Muscle layer of colon (tissue), 2 donors: ENCODE measurements at regions not wholly inside any gene's neighbourhood (a gene's known extent, or its start where the extent isn't known, plus 50 kb on each side); places are given as distances from the start of the nearest gene placed in this dataset.

Experiments used
- H3K27ac ChIP-seq: one replicate; pipeline ENCODE4 v1.7.0; 2013; ENCODE audit warnings: low read depth, mild to moderate bottlenecking, low read length, moderate library complexity
- H3K27me3 ChIP-seq, 2 donors: one replicate each; pipeline ENCODE4 v1.7.0; 2013; ENCODE audit warnings: low read length in 2 of 2, mild to moderate bottlenecking in 2 of 2; ENCODE audit not compliant: insufficient read depth in 2 of 2, control insufficient read depth in 1 of 2
- H3K36me3 ChIP-seq: one replicate; pipeline ENCODE4 v1.7.0; 2013; ENCODE audit warnings: mild to moderate bottlenecking, low read length; ENCODE audit not compliant: insufficient read depth
- H3K4me1 ChIP-seq: one replicate; pipeline ENCODE4 v1.7.0; 2013; ENCODE audit warnings: mild to moderate bottlenecking, low read length; ENCODE audit not compliant: insufficient read depth
- H3K4me3 ChIP-seq, 2 donors: one replicate each; pipeline ENCODE4 v1.7.0; 2013; ENCODE audit warnings: low read length in 2 of 2, low read depth in 1 of 2, mild to moderate bottlenecking in 1 of 2, moderate library complexity in 1 of 2
- H3K9ac ChIP-seq: one replicate; pipeline ENCODE4 v1.7.0; 2013; ENCODE audit warnings: low read length
- H3K9me3 ChIP-seq: one replicate; pipeline ENCODE4 v1.7.0; 2013; ENCODE audit warnings: mild to moderate bottlenecking, low read length
- donor health status: abdominal sarcoma.
- donor health status: Adenocarcinoma of cecum.

DNA sequence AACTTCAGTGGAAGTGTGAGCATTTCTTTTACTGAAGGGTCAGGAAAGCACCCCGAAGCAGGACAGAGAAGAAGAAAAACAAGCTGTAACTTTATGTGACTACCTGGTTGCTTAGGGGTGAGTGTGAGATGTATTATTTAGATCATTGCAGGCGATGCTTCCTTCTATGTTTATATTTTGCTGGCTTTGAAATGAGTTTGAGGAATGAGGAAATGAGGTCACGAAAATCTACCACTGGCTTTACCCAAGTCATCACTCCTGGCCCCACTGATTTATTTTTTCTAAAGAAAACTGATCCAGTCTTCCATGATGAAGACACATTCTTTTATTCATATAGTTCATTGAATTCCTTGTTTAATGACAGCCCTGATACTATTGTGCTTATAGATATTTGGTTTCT, 716.6 kb upstream of the FZD8 start:
- Histone ChIP-seq H3K4me3 (no peak overlapping the region), H3K9me3 (no peaks in the 10 kb centered on the region), H3K4me1 (no peaks in the 10 kb centered on the region), H3K36me3 (no peaks in the 10 kb centered on the region), H3K9ac (no peak overlapping the region), H3K27ac (no peak overlapping the region), H3K27me3 (no peaks in the 10 kb centered on the region)

DNA sequence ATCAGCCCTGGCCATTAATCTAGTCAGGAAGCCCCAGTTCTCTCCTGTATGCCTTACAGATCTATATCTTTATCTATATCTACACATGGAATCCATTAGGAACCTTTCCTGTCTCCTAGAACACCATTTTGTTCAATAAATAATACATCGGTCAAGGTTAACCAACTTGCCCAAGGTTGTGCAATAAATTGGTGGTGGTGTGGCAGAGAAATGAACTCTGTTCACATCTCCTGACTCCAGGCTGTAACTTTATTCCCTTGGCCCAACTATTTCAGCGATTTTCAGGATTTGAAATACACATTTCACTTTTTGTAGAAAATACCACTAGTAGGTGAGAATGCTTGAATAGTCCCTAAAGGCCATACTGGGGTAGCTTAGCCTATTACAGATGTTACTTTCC, 712.5 kb upstream of the FZD8 start:
- H3K9me3 ChIP-seq: no peaks in the 10 kb centered on the region
- H3K27me3 ChIP-seq: no peaks in the 10 kb centered on the region
- H3K4me3 ChIP-seq: no peak overlapping the region
- H3K36me3 ChIP-seq: no peaks in the 10 kb centered on the region
- no peaks in the 10 kb centered on the region for H3K4me1 ChIP-seq
- no peak overlapping the region for H3K27ac ChIP-seq
- no peak overlapping the region for H3K9ac ChIP-seq

DNA sequence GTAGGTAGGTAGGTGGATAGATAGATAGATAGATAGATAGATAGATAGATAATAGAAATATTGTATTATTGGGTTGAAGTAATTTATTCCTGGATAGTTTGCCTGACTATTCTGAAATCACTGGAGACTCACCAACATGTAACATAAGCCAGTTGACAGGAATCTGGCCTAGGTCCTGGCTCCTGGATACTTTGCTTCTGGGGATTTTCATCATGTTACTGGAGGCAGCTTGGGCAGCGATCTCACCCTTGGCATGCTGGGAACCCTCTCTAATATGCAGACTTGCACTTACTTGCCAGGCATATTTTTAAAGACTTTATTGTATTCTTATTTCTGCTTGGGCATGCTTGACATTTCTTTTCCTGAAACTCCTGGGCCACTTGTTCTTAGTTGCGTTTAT, 709.1 kb upstream of the FZD8 start:
- Histone ChIP-seq H3K9me3 (no peaks in the 10 kb centered on the region), H3K27me3 (no peaks in the 10 kb centered on the region), H3K27ac (no peak overlapping the region), H3K4me3 (no peak overlapping the region), H3K4me1 (no peaks in the 10 kb centered on the region), H3K36me3 (no peaks in the 10 kb centered on the region), H3K9ac (no peak overlapping the region)

DNA sequence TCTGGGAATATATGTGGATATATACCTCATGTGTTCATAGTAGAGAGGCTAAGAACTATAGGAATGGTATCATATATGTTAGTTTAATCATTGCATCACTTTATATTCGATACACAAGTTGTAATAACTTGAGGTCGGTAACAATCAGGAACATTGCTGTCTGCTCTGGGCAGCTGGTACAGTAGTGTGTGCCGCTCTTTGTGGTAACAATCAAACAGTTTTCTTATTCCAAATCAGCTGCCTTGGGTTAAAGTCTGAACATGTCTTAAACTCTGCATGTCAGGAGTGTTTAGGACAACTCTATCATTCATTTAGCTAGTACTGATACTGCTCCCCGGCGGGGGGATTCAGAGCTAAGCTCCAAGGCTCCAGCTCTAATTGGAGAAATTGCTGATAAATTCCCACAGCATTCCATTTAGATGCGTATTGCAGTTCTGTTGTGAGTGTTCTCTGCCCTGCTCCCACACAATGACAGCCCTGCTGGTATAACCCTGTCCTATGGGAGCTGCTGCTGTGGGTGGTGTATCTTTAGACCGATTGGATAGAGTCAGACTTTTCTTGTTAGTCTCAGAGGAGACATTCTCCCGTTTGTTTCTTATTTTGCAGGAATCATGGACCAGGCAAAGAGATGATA, 707.5 kb upstream of the FZD8 start:
- H3K9ac ChIP-seq: no peak overlapping the region
- H3K9me3 ChIP-seq: no peaks in the 10 kb centered on the region
- H3K27me3 ChIP-seq: no peaks in the 10 kb centered on the region
- H3K4me3 ChIP-seq: no peak overlapping the region
- H3K4me1 ChIP-seq: peaks cover 4% of the 10 kb centered on the region
- H3K36me3 ChIP-seq: no peaks in the 10 kb centered on the region
- H3K27ac ChIP-seq: no peak overlapping the region

DNA sequence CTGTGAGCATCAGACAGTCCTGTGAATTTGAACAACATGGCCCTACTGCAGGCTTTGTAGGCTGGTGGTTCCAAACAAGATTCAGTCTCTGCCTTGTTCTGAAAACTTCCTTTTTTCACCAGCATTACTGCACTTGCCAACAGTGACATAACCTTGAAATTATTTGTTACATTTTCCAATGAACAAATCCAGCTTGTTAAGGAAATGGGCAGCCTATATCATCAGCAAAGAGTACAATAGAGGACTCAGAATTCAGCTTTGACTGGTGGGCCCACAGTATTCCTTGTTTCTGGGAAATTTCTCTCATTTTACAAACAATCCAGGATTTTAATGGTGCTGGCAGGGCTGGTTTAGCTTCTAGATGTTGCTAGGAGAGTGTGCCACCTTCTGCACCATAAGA, 703.7 kb upstream of the FZD8 start:
- Histone ChIP-seq H3K27me3 (no peaks in the 10 kb centered on the region), H3K9ac (no peak overlapping the region), H3K4me3 (no peak overlapping the region), H3K36me3 (no peaks in the 10 kb centered on the region), H3K9me3 (no peaks in the 10 kb centered on the region), H3K4me1 (peaks cover 4% of the 10 kb centered on the region), H3K27ac (no peak overlapping the region)

DNA sequence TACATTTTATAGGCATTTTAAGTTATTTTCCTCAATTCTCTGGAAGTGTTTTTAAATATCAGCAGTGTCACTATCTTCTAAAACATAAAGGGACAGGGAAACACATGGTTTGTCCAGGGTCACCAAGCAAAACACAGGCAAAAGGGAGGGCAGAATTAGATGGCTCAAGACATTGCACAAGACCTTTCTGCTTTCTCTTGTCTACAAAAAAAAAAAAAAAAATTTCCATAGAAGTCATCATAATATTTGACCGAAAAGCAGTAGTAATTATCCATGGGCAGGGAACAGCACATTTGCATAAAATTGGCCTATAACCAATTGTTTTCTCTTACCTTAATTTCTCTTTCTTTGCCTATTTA, 703.1 kb upstream of the FZD8 start:
- no peak overlapping the region for H3K9ac ChIP-seq
- no peak overlapping the region for H3K27ac ChIP-seq
- no peaks in the 10 kb centered on the region for H3K9me3 ChIP-seq
- no peaks in the 10 kb centered on the region for H3K36me3 ChIP-seq
- H3K27me3 ChIP-seq: no peaks in the 10 kb centered on the region
- no peak overlapping the region for H3K4me3 ChIP-seq
- H3K4me1 ChIP-seq: peaks cover 4% of the 10 kb centered on the region

DNA sequence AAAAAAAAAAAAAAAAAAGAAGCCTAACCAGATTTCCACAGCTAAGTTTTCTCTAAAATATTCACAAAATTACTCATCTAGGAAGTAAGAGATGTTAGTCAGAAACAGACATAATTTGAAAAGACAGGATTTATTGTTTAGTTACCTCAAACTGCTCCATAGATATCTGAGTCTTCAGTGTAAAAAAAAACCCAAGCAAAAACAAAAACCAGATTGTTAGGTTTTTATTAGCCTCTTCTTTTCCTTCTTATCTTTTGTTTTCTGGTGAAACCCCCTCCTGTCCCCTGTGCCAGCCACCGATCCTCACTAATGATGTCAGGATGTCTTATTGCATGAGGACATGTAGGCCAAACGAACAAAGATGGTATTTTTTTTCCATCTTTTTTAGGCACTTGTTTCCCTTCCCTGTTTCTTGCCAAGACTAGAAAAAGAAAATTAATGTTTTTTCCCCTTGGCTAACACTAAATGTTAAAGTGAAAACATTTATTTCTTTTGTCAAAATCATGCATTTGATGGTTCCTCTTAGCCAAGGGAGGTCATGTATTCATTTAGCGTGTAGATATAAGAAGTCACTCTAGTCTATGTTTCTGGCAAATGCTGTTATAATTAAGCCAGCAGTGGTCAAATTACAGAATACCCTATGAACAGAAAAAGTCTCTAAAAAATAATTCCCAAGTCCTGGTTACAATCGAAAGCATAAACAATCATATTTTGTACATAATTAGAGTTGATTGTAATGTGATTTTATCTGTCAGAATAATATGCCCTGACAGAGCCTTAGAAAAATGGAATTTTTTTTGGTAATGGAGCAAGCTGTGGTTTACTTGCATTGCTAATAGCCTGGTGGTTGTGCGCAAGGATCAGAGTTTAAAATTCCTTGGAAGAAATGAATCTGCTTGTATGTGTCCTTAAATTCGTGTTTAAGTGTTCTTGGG, 702.4 kb upstream of the FZD8 start:
- Histone ChIP-seq H3K4me1 (peaks cover 4% of the 10 kb centered on the region), H3K9ac (no peak overlapping the region), H3K36me3 (no peaks in the 10 kb centered on the region), H3K4me3 (no peak overlapping the region), H3K27ac (no peak overlapping the region), H3K27me3 (no peaks in the 10 kb centered on the region), H3K9me3 (no peaks in the 10 kb centered on the region)

DNA sequence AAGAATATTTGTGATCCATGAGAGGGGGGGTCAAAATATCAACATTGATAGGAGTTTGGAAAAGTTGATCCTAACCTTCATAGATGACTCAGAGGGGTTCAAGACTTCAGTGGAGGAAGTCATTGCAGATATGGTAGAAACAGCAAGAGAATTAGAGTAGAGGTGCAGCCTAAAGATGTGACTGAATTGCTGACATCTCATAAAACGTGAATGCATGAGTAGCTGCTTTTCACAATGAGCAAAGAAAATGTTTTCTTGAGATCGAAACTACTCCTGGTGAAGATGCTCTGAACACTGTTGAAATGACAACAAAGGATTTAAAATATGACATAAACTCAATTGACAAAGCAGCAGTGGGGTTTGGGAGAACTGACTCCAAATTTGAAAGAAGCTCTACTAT, 700.7 kb upstream of the FZD8 start:
- Histone ChIP-seq H3K9ac (no peak overlapping the region), H3K4me3 (no peak overlapping the region), H3K9me3 (no peaks in the 10 kb centered on the region), H3K27me3 (no peaks in the 10 kb centered on the region), H3K27ac (no peak overlapping the region), H3K36me3 (no peaks in the 10 kb centered on the region), H3K4me1 (peaks cover 4% of the 10 kb centered on the region)

DNA sequence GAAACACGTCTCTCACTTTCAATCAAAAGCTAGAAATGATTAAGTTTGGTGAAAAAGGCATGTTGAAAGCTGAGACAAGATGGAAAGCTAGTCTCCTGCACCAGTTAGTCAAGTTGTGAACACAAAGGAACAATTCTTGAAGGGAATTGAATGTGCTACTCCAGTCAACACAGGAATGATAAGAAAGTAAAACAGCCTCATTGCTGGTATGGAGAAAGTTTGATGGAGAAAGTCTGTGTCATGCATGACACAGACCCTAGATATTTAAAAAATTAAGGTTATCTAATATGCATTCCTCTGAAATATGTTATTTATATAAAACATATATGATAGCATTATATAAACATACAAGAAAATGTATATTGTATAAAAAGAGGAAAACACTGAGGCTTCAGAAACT, 699.4 kb upstream of the FZD8 start:
- Histone ChIP-seq H3K4me1 (peaks cover 4% of the 10 kb centered on the region), H3K27me3 (no peaks in the 10 kb centered on the region), H3K9ac (no peak overlapping the region), H3K27ac (no peak overlapping the region), H3K36me3 (no peaks in the 10 kb centered on the region), H3K9me3 (no peaks in the 10 kb centered on the region), H3K4me3 (no peak overlapping the region)

DNA sequence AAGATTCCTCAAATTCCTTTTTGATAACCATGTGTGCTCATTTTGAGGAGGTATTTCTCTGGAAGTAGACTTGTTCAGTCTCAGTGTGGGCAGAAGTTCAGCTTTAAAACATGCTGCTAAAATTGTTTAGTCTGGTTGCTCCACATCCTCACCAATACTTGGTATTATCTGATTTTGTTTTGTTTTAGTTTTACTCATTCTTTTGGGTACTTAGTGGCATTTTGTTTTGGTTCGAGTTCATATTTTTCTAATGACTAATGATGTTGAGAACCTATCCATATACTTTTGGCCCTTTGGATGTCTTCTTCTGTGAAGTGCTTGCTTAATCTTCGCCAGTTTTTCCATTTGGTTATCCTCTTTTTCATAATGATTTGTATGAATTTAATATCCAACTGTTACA, 694.2 kb upstream of the FZD8 start:
- Histone ChIP-seq H3K4me1 (peaks cover 9% of the 10 kb centered on the region), H3K27me3 (no peaks in the 10 kb centered on the region), H3K9me3 (no peaks in the 10 kb centered on the region), H3K4me3 (no peak overlapping the region), H3K36me3 (no peaks in the 10 kb centered on the region), H3K9ac (no peak overlapping the region), H3K27ac (no peak overlapping the region)

DNA sequence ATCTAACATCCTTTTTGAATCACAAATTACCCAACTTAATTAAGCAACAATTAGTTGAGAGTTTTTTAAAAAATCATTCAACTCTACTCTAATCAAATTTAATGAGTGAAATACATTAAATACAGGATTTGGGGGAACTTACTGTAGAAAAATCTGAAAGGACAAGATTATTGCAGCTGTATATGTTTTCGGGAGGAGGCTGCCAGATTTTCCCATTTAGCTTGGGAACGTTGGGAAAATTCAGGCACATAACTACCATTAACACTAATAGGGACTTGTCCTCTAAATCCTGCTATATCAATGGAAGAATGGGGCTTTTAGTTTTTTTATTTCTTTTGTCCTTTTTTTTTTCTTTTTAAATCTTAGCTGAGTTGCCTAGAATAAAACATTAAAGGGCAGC, 691.4 kb upstream of the FZD8 start:
- no peaks in the 10 kb centered on the region for H3K9me3 ChIP-seq
- no peak overlapping the region for H3K4me3 ChIP-seq
- H3K27me3 ChIP-seq: no peaks in the 10 kb centered on the region
- H3K36me3 ChIP-seq: no peaks in the 10 kb centered on the region
- H3K4me1 ChIP-seq: peaks cover 9% of the 10 kb centered on the region
- no peak overlapping the region for H3K27ac ChIP-seq
- H3K9ac ChIP-seq: no peak overlapping the region

DNA sequence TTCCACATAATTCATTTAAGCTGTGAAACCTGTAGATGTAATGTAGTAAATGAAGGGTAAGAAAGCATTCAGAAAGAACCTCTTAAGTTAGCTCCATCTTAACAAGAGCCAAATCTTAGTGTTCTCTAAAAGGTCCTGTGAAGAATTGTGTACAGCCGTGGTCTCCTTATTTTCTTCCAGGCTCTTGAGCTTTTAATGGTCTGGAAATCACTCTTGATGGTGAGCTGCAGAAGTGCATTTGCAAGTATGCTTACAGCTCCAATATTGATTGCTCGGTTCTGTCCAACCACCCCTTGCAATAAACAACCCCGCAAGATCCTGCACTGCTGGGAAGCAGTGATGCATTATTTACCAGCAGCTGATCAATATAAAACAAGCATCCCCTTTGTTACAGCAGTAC, 690.8 kb upstream of the FZD8 start:
- H3K36me3 ChIP-seq: no peaks in the 10 kb centered on the region
- H3K27ac ChIP-seq: no peak overlapping the region
- no peak overlapping the region for H3K4me3 ChIP-seq
- no peaks in the 10 kb centered on the region for H3K9me3 ChIP-seq
- peaks cover 9% of the 10 kb centered on the region for H3K4me1 ChIP-seq
- H3K27me3 ChIP-seq: no peaks in the 10 kb centered on the region
- no peak overlapping the region for H3K9ac ChIP-seq
